HG03097 (cell line): ENCODE measurements at regions not wholly inside any gene's neighbourhood (a gene's known extent, or its start where the extent isn't known, plus 50 kb on each side); places are given as distances from the start of the nearest gene placed in this dataset.
A peak's percentile ranks its signal among the peaks of the same experiment; 100 is the strongest.
"Not testable (repeated sequence)": the region's sequence is repeated elsewhere in the genome, so short reads cannot be mapped to it uniquely, and the experiment has no call there.

Experiments used
- ATAC-seq: cut with Tn5 transposase; IDR thresholded peaks from one replicate; pipeline ENCODE4 v1.9.1; 2021; ENCODE audit not compliant: unreplicated experiment, low FRiP score

DNA sequence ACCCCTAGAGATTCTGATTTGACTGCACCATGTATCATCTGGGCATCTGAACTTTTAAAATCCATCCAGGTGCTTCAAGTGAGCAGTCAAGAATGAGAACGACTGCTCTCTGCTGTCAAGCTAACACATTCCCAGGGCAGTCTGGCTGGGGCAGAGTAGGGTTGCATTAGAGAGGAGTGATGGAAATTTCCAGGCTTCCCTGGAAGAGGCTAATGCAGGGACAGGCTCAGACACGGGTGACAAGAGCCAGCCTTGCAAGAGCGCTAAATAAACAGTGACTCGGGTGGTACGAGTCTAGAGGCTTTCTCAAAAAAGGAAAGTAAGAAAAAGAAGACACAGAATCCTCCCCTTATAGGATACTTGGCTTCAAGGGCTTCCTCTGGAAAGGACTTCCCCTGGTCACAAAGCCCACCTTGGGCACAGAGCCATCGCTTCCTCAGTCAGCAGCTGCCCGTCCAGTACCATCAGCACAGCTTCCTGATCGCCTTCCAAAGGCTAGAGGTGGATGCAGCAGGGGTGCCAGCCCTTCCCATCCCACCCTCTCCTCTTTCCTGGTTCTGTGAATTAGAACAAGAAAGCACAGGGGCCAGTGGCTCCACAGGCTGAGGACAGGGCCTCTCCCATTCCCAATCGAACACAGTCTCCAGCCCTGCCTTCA is 177.4 kb upstream of the RREB1 start:
- ATAC-seq = no peak

DNA sequence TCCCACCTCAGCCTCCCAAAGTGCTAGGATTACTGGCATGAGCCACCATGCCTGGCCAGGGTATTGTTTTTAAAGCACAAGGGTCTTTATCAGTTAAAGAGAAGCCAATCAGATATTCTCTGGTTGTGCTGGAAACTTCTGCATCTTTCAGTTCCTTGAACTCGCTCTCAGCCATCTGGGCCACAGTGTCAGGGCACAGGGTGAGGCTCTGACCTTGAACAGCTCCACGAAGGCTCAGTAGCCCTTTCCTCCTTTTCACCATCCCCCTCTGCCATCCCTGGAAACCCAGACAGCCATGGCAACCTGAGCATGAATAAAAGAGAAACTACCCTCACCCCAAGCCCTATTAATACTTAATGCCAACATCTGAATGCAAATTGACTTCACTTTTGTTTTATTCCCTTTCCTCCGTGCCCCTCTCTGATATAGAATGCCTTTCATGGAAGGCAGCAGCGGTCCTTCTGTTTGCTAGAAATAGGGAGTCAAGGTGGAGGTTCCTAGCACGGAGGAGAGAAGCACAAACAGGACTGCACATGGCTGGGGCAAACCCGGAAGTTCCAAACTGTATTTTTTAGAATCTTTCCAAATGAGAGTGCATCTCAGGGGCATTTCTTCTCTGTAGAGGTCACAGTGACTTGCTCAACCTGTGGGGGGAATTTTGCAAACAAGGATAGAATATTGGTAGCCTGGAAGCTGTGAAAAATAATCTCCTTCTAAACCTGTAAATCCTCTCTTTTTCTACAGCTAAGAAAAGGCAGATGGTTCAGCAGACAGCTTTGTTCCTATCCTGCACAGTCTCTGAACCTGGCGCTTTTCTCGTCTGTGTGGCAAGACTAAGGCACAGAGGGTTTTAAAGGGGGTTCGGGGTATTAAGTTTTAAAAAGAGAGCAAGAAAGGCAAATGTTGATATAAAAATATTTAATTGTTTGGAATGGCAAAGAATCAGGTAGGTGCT is 176.4 kb upstream of the RREB1 start:
- ATAC-seq = no peak

- ATAC-seq = no peak
Measured at GRCh38 chr6:6932341-6932740, 175.4 kb upstream of the RREB1 start.

DNA sequence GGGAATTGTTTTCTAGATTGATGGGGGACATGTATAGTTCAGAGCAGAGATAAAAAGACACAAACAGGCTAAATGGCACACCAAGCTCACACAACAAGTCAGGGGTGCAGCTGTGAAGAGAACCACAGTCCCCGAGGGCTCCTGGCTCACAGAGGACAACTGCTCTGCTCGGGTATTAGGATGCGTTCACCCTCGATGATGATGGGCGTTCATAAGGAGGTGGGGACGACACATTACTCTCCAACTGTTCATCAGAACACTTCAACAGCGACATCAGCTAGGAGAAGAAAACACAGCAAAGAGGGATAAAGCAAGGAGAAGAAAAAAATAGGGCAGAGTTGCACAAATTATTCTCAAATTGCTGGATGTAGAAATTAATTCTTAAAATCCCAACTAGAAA is 174.8 kb upstream of the RREB1 start:
- no peak for ATAC-seq

DNA sequence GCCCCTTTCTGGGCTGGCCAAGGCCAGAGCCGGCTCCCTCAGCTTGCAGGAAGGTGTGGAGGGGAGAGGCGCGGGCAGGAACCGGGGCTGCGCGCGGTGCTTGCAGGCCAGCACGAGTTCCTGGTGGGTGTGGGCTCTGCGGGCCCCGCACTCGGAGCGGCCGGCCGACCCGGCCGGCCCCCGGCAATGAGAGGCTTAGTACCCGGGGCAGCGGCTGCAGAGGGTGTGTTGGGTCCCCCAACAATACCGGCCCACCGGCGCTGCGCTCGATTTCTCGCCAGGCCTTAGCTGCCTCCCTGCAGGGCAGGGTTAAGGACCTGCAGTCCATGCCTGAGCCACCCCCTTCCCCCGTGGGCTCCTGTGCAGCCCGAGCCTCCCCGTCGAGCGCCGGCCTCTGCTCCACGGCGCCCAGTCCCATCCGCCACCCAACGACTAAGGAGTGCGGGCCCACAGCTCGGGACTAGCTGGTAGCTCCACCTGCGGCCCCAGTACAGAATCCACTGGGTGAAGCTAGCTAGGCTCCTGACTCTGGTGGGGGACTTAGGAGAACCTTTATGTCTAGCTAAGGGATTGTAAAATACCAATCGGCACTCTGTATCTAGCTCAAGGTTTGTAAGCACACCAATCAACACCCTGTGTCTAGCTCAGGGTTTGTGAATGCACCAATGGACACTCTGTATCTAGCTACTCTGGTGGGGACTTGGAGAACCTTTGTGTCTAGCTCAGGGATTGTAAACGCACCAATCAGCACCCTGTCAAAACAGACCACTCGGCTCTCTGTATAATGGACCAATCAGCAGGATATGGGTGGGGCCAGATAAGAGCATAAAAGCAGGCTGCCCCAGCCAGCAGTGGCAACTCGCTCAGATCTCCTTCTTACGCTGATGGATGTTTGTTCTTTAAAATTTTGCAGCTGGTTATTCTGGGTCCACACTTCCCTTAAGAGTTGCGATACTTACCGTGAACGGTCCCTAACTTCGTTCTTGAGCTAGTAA is 167.4 kb upstream of the RREB1 start:
- ATAC-seq = no peak

- no peak for ATAC-seq
Measured at GRCh38 chr6:6941201-6941600, 166.6 kb upstream of the RREB1 start.

DNA sequence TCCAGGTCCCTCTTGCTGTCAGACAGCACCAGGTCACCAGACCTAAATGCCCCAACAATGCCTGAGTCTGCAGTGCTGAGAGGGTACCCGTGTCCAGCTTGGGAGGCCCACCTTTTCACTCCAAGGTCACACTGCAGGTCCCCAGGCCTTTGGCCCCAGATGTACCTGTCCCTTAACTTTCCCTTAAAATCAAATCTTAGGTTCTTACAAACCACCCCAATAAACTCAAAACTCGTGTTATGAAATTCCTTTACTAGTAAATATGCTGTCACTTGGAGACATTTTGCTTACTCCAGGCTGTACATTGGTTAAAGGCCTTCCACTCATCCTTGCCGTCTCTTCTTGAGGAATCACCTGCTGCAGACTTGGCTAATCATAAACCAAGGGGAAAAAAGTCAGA is 165.7 kb upstream of the RREB1 start:
- no peak for ATAC-seq

DNA sequence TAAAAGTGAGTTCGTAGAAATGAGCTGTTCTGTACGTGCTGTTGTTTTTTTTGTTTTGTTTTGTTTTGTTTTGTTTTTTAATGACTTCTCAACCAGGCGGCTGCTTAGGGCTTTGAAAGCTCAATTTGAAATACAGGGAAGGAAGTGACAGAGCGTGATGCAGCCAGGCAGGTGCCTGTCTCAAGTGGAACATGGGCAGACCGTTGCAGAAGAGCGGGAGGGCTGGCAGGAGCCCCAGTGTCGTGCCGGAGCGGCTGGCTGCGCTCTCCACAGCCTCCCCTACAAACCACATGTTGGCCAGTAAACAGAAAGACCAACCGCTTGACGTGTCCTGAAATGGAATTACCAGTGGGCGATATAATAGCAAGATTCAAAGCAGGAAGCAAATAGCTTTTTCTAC is 164.9 kb upstream of the RREB1 start:
- ATAC-seq = peak; percentile 73

- ATAC-seq = no peak
Measured at GRCh38 chr6:6943421-6943820, 164.3 kb upstream of the RREB1 start.

DNA sequence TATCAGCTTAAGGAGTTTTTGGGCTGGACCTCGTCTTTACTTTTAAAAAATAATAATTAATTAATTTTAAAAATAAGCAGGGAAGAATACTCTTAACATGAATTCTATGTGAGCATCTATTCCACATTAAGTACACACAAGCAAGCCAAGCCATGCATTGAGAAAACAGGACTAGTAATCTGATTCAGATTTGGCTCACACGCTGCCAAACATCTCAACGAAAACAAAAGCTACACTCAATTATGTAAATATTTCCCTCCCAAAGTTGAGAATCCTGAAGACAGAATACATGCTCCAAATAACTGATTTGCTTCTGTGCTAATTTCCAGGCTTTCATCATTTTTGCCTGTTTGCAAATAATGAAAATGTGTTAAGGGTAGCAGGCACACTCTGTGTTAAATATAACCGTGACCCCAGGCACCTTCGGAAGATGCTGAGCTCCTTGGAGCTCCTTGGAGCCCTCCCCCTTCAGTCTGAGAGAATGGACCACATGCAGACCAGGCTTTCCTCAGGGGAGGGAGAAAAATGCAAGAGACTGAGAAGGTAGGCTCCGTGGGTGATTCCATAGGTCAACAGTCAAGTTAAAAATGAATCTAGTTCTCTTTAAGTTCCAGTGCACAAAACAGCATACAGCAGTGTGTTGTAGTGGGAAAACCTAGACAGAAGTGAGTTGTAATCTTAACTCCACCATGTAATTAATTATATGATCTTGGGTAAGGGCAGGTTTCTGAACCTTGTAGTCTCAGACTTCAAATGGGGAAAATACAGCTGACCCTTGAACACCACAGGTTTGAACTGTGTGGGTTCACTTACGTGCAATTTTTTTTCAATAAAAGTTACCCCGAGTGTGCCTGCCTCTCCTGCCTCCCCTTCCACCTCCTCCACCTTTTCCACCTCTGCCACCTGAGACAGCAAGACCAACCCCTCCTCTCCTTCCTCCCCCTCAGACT is 161.3 kb upstream of the RREB1 start:
- no peak for ATAC-seq

- ATAC-seq = no peak
Measured at GRCh38 chr6:6950373-6951145, 157.2 kb upstream of the RREB1 start.

GRCh38 chr6:6951355-6951754 is 156.4 kb upstream of the RREB1 start:
- no peak for ATAC-seq

DNA sequence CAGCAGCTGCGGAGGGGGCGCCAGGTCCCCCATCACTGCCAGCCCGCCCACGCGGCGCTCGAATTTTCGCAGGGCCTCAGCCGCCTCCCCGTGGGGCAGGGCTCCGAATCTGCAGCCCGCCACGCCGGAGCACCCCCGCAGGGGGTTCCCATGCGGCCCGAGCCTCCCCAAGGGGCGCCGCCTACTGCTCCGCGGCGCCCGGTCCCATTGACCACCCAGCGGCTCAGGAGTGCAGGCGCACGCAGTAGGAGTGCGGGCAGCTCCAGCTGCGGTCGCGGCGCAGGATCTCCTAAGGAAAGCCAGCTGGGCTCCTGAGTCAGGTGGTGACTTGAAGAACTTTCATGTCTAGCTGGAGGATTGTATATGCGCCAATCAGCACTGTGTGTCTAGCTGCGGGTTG is 155.3 kb upstream of the RREB1 start:
- ATAC-seq = no peak

DNA sequence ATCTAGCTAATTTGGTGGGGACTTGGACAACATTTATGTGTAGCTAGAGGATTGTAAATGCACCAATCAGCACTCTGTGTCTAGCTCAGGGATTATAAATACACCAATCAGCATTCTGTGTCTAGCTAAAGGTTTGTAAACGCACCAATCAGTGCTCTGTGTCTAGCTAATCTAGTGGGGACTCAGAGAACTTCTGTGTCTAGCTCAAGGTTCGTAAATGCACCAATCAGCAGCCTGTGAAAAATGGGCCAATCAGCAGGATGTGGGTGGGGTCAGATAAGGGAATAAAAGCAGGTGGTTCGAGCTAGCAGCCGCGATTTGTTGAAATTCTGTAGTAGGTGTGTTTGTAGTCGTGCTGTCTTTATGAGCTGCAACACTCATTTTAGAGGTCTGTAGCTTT is 154.8 kb upstream of the RREB1 start:
- ATAC-seq = not testable (repeated sequence)

DNA sequence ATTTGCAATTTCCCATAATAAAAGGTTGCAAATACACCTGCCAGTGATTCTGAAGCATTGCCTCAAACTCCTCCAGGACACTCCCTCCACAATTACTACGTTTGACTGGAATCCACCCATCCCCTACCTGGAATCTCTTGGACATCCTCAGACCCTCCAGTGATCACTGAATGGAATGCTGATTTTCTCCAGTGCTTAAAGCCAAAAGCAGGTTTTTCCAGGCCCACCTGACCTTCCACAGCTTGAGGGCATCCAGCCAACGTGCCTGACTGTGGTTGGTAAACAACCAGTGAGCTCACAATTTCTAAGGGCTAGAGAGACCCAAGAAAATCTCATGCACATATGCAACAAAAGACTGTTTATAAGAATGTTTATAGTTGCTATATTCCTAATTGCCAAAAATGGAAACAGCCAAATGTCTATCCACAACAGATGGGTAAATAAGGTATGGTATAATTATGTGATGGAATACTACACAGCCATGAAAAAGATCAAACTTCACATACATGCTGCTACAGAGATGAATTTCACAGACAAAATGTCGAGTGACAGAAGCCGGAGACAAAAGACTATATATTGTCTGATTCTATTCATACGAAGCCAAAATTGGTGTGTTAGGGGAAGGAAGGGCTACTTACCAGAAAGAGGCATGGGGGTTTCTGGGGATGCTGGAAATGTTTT is 147.1 kb upstream of the RREB1 start:
- ATAC-seq = no peak

DNA sequence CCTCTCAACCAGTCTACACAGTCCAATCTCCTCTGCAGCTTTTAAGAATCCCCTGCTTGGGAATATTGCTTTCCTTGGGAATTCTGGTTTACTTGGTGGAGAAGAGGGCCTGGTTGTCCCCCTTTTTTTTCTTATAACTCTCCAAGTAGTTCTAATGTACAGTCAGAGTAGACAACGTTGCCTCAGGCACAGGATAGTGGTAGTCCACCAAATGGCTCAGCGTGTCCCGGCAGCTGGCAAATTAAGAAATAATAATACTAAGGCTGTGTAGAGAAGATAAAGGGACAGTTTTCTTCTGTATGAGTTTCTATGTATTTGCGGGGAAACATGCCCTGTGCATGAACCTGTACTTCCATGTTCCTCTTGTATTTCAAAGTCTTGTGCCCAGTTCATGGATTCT is 145.7 kb upstream of the RREB1 start:
- ATAC-seq = no peak

DNA sequence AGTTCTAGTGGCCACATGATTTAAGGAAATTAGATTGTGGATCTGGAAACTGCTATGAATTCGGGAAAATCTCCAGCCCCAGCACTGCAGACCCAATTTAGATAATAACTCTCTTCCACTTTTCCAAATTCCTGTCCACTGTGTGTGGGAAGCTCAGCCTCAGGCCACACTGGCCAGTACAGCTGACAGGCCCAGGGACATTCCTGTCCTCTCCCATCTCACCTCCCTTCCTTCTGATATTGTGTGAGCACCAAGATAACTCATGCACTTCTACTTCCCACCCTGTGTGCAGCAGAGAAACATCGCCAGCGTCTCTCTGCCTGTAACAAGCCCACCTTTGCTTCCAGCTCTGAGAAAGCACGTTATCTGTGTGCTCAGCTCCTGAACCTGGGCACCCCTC is 145.1 kb upstream of the RREB1 start:
- no peak for ATAC-seq

DNA sequence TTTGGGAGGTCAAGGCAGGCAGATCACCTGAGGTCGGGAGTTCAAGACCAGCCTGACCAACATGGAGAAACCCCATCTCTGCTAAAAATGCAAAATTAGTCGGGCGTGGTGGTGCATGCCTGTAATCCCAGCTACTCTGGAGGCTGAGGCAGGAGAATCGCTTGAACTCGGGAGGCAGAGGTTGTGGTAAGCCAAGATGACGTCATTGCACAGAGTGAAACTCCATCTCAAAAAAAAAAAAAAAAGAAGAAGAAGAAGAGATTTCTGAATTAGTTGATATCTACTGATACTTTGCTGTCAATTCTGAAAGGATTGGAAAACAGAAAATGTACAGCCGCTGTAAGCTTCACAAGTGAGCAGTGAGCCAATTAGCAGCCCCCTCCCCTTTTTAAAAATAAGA is 144.4 kb upstream of the RREB1 start:
- not testable (repeated sequence) for ATAC-seq
